ENCODE measurements at regions not wholly inside any gene's neighbourhood (a gene's known extent, or its start where the extent isn't known, plus 50 kb on each side); places are given as distances from the start of the nearest gene placed in this dataset.

GRCh38 chr6:163793011-163793983, 378.8 kb downstream of the QKI start:
- Histone ChIP-seq H3K27me3 (no peaks in the 10 kb centered on the region), H3K4me3 (ENCODE audit: low read depth, low read length) (no peak overlapping the region), H3K4me1 (no peaks in the 10 kb centered on the region), H3K9me3 (no peaks in the 10 kb centered on the region), H3K36me3 (no peaks in the 10 kb centered on the region)
- no peak for DNase-seq
- TF ChIP-seq CTCF (IDR thresholded peaks at IDR 0.05; ENCODE audit: low read depth, low read length), result no peak

- H3K4me1 ChIP-seq, result no peaks in the 10 kb centered on the region
- no peak overlapping the region for H3K4me3 ChIP-seq (ENCODE audit: low read depth, low read length)
- H3K36me3 ChIP-seq, result no peaks in the 10 kb centered on the region
- DNase-seq, result no peak
- H3K27me3 ChIP-seq, result no peaks in the 10 kb centered on the region
- H3K9me3 ChIP-seq, result no peaks in the 10 kb centered on the region
- no peak for TF ChIP-seq CTCF (IDR thresholded peaks at IDR 0.05; ENCODE audit: low read depth, low read length)
These were observed 375.8 kb downstream of the QKI start for GRCh38 chr6:163790266-163790840.

- TF ChIP-seq CTCF (IDR thresholded peaks at IDR 0.05; ENCODE audit: low read depth, low read length), result no peak
- Histone ChIP-seq H3K27me3 (no peaks in the 10 kb centered on the region), H3K9me3 (no peaks in the 10 kb centered on the region), H3K4me1 (no peaks in the 10 kb centered on the region), H3K36me3 (no peaks in the 10 kb centered on the region), H3K4me3 (ENCODE audit: low read depth, low read length) (no peak overlapping the region)
- no peak for DNase-seq
These were observed 374.8 kb downstream of the QKI start for GRCh38 chr6:163789199-163789810.

GRCh38 chr6:163786995-163787671, 372.6 kb downstream of the QKI start:
- no peaks in the 10 kb centered on the region for H3K9me3 ChIP-seq
- H3K4me1 ChIP-seq, result no peaks in the 10 kb centered on the region
- no peak for TF ChIP-seq CTCF (IDR thresholded peaks at IDR 0.05; ENCODE audit: low read depth, low read length)
- DNase-seq, result no peak
- no peak overlapping the region for H3K4me3 ChIP-seq (ENCODE audit: low read depth, low read length)
- no peaks in the 10 kb centered on the region for H3K27me3 ChIP-seq
- no peaks in the 10 kb centered on the region for H3K36me3 ChIP-seq

- DNase-seq, result no peak
- no peaks in the 10 kb centered on the region for H3K36me3 ChIP-seq
- no peaks in the 10 kb centered on the region for H3K9me3 ChIP-seq
- TF ChIP-seq CTCF (IDR thresholded peaks at IDR 0.05; ENCODE audit: low read depth, low read length), result no peak
- no peaks in the 10 kb centered on the region for H3K27me3 ChIP-seq
- peaks cover 6% of the 10 kb centered on the region for H3K4me1 ChIP-seq
- H3K4me3 ChIP-seq (ENCODE audit: low read depth, low read length), result no peak overlapping the region
These were observed 368.0 kb downstream of the QKI start for GRCh38 chr6:163782436-163783003.
